GM19238 (cell line): ENCODE measurements at regions not wholly inside any gene's neighbourhood (a gene's known extent, or its start where the extent isn't known, plus 50 kb on each side); places are given as distances from the start of the nearest gene placed in this dataset.

Experiments
- DNase-seq: peaks from one replicate; pipeline ENCODE4 v3.0.0; 2011; ENCODE audit warnings: low spot score; ENCODE audit not compliant: insufficient read length

DNA sequence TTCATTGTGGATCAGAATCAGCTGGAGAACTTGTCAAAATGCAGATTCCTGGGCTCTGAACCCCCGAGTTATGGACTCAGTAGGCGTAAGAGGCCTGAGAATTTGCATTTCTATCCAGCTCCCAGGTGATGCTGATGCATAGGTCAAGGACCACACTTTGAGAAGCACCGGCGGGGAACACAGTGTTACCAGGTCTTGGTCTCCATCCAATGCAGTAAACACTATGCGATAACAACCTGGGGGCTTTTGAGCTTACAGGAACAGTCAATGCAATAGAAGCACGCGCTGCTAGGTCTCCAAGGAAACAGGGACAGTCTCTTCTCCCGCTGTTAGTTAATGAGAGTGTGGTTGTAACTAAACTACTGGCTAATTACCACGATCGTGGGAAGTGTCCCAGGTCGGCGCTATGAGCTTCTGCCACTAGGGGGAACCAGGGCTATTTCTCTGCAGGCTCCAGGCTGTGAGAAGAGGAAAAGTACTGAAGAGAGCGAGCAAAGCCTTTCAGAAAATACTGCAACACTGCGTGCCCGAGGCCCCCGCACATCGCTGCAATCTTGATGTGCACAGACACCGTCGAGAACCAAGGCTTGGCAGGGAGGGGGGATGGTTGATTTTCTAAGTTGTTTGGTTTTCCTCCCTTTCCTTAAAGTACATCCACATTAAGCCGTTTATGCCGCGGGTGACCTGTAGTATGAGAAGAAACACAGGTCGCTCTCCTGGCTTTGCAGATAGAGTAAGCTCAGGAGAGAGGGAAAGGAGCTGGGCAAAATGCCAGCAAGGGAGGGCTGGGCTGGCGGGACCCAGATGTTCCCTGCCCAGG lies 52.0 kb upstream of the KCNA1 start:
- peak; percentile 63 for DNase-seq

DNA sequence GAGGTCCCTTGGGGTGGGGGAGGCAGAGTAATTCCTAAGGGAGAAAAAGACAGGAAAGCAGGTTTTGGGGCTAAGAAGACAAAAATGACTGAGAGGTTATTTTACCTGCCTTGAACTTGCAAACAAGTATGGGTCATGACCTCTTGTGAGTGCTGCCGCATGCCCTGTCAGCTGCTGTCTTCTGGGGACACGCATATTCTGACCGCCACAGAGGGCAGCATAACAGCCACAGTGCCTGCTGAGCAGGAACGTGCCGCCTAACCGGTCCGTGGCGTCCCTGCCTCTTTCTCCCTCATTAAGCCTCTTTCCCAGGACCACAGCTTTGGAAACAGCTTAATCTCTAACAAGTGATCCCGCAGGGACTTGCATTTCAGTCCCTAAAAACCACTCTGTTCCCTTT lies 51.3 kb upstream of the KCNA1 start:
- no peak for DNase-seq

DNA sequence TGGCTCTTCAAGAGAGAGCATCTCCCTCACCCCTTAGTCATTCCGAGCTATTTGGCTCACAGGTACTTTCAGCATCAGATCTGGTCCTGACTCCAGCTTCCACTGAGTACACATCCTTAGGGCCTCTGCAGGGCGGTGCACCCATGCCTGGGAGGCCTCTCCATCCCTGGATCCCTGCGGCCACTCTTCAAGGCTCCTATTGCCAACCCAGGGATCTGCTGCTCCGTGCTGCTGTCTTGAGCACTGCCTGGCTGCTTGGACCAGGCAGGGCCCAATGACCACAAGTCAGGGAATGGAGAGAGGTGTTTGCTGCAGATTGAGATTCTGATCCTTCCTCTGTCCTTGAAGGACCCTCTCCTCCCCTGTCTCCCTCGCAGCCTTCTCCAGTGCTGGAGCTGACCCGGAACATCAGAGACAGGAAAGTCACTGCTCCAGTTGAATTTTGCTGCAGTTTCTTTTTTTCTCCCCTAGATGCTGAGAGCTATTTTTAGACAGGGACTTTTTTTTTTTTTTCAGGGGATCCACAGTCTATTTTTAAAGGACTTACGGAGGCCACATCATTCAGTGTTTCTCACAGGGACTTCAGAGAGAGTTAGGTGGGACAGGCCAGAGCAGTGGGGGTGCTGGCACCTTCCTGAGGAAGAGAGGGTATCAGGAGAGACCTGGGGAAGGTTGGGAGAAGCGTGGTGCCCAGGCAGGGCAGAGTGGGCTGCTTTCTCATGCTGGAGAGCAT lies 50.1 kb upstream of the KCNA1 start:
- no peak for DNase-seq
